ENCODE measurements at regions not wholly inside any gene's neighbourhood (a gene's known extent, or its start where the extent isn't known, plus 50 kb on each side); places are given as distances from the start of the nearest gene placed in this dataset.

DNA sequence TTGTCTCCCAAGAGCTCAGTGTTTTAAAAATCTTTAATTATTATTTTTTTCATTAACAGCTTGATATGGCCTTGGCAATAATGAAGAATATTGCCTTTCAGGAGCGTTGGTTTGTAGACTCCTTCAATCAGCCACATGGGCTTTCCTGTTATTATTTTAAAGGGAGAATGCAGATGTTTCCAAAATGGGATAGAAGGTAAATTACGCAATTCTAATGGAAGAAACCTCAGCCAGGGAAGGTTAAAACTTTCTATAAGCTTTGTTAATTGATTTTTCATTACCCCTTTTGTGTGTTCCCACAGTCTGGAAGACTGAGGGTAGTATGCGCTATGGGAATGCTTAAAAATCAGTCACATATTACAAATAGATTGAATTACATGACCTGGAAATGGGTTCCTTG lies 188.4 kb upstream of the NAV3 start:
- no peak for TF ChIP-seq CTCF (IDR thresholded peaks at IDR 0.05)
- TF ChIP-seq EZH2 (IDR thresholded peaks at IDR 0.05), result no peak
- TF ChIP-seq EZH2phosphoT487 (IDR thresholded peaks at IDR 0.05), result no peak

Measured in neural progenitor cell (in vitro differentiated cells).